MM.1S (cell line): ENCODE measurements at regions not wholly inside any gene's neighbourhood (a gene's known extent, or its start where the extent isn't known, plus 50 kb on each side); places are given as distances from the start of the nearest gene placed in this dataset.

ENCODE experiments used
- DNase-seq: peaks from one replicate; pipeline ENCODE4 v3.0.0-alpha.2; 2015
- H2AFZ ChIP-seq: fragments of 300-600 bp; sonication (generic); 2 replicates; pipeline ENCODE4 v1.6.0; 2016; ENCODE audit warnings: antibody characterized with exemption, low read length
- H3F3A ChIP-seq: fragments of 300-600 bp; sonication (generic); 2 replicates; pipeline ENCODE4 v1.6.1; 2016; ENCODE audit warnings: mild to moderate bottlenecking, antibody characterized with exemption, low read length, moderate library complexity, mixed read lengths; ENCODE audit not compliant: insufficient read depth
- H3K27ac ChIP-seq: fragments of 300-600 bp; sonication (generic); 2 replicates; pipeline ENCODE4 v1.5.1; 2016; ENCODE audit warnings: mild to moderate bottlenecking, low read length
- H3K27me3 ChIP-seq: fragments of 300-600 bp; sonication (generic); replicated peaks from 2 replicates; pipeline ENCODE4 v1.6.0; 2016; ENCODE audit warnings: low read length; ENCODE audit not compliant: insufficient read depth
- H3K36me3 ChIP-seq: fragments of 300-600 bp; sonication (generic); replicated peaks from 2 replicates; pipeline ENCODE4 v1.6.1; 2016; ENCODE audit warnings: mild to moderate bottlenecking, low read length, mixed read lengths; ENCODE audit not compliant: insufficient read depth
- H3K4me1 ChIP-seq: fragments of 300-600 bp; sonication (generic); 2 replicates; pipeline ENCODE4 v1.6.1; 2016; ENCODE audit warnings: low read length, mixed read lengths
- H3K4me2 ChIP-seq: fragments of 300-600 bp; sonication (generic); 2 replicates; pipeline ENCODE4 v1.6.0; 2016; ENCODE audit warnings: low read depth, low read length
- H3K4me3 ChIP-seq: fragments of 300-600 bp; sonication (generic); 2 replicates; pipeline ENCODE4 v1.5.1; 2016; ENCODE audit warnings: low read length, mixed read lengths
- H3K79me2 ChIP-seq: fragments of 300-600 bp; sonication (generic); 2 replicates; pipeline ENCODE4 v1.6.1; 2016; ENCODE audit warnings: mixed run types, low read length, mixed read lengths
- H3K9ac ChIP-seq: fragments of 300-600 bp; sonication (generic); 2 replicates; pipeline ENCODE4 v1.6.1; 2016; ENCODE audit warnings: low read length, mixed read lengths
- H3K9me2 ChIP-seq: fragments of 300-600 bp; sonication (generic); replicated peaks from 2 replicates; pipeline ENCODE4 v1.6.1; 2016; ENCODE audit warnings: mild to moderate bottlenecking, low read length, mixed read lengths; ENCODE audit not compliant: insufficient read depth
- H3K9me3 ChIP-seq: fragments of 300-600 bp; sonication (generic); replicated peaks from 2 replicates; pipeline ENCODE4 v1.6.1; 2016; ENCODE audit warnings: mild to moderate bottlenecking, low read length, mixed read lengths; ENCODE audit not compliant: insufficient read depth
- H4K20me1 ChIP-seq: fragments of 300-600 bp; sonication (generic); 2 replicates; pipeline ENCODE4 v1.6.1; 2016; ENCODE audit warnings: mild to moderate bottlenecking, low read length, moderate library complexity, mixed read lengths; ENCODE audit not compliant: insufficient read depth
- CTCF ChIP-seq: fragments of 300-600 bp; sonication (generic); IDR thresholded peaks from 2 replicates; pipeline ENCODE4 v1.5.1; 2016; ENCODE audit warnings: antibody characterized with exemption, low read length, mixed read lengths
- EZH2 ChIP-seq: fragments of 300-600 bp; sonication (generic); optimal IDR thresholded peaks from 2 replicates; pipeline ENCODE3; 2017; ENCODE audit warnings: low read depth, mild to moderate bottlenecking, antibody characterized with exemption, low read length, mixed read lengths
- EZH2phosphoT487 ChIP-seq: fragments of 300-600 bp; sonication (generic); IDR thresholded peaks from 2 replicates; pipeline ENCODE4 v1.6.1; 2018; ENCODE audit warnings: antibody characterized with exemption, low read length

- no peak for DNase-seq
- H3K9ac ChIP-seq, result no peak overlapping the region
- no peaks in the 10 kb centered on the region for H3K36me3 ChIP-seq
- no peak overlapping the region for H3K4me2 ChIP-seq
- H3K27ac ChIP-seq, result no peak overlapping the region
- no peak overlapping the region for H3K4me3 ChIP-seq
- no peaks in the 10 kb centered on the region for H3K27me3 ChIP-seq
- H3K4me1 ChIP-seq, result no peaks in the 10 kb centered on the region
- no peaks in the 10 kb centered on the region for H4K20me1 ChIP-seq
- no peaks in the 10 kb centered on the region for H3K9me3 ChIP-seq
- H3K9me2 ChIP-seq, result no peaks in the 10 kb centered on the region
- H3K79me2 ChIP-seq, result no peaks in the 10 kb centered on the region
- no peaks in the 10 kb centered on the region for H3F3A ChIP-seq
- no peak overlapping the region for H2AFZ ChIP-seq
- TF ChIP-seq EZH2phosphoT487, result no peak
- TF ChIP-seq EZH2, result no peak
- TF ChIP-seq CTCF, result no peak
These were observed 309.4 kb upstream of the TMTC1 start for GRCh38 chr12:30092983-30093617.

- Histone ChIP-seq H3F3A (no peaks in the 10 kb centered on the region), H3K27ac (no peak overlapping the region), H3K4me2 (no peak overlapping the region), H3K4me1 (no peaks in the 10 kb centered on the region), H3K4me3 (no peak overlapping the region), H2AFZ (no peak overlapping the region), H3K9ac (no peak overlapping the region), H4K20me1 (no peaks in the 10 kb centered on the region), H3K27me3 (no peaks in the 10 kb centered on the region), H3K9me2 (no peaks in the 10 kb centered on the region), H3K9me3 (no peaks in the 10 kb centered on the region), H3K36me3 (no peaks in the 10 kb centered on the region), H3K79me2 (no peaks in the 10 kb centered on the region)
- TF ChIP-seq EZH2phosphoT487, result no peak
- TF ChIP-seq CTCF, result no peak
- no peak for TF ChIP-seq EZH2
- DNase-seq, result no peak
These were observed 306.5 kb upstream of the TMTC1 start for GRCh38 chr12:30090258-30090657.

- H3K36me3 ChIP-seq, result no peaks in the 10 kb centered on the region
- TF ChIP-seq EZH2phosphoT487 (no peak), CTCF (no peak), EZH2 (no peak)
- H3F3A ChIP-seq, result no peaks in the 10 kb centered on the region
- no peak overlapping the region for H3K4me2 ChIP-seq
- H4K20me1 ChIP-seq, result no peaks in the 10 kb centered on the region
- H3K9me3 ChIP-seq, result no peaks in the 10 kb centered on the region
- DNase-seq, result no peak
- H3K9ac ChIP-seq, result no peak overlapping the region
- H3K27me3 ChIP-seq, result no peaks in the 10 kb centered on the region
- no peak overlapping the region for H3K4me3 ChIP-seq
- H3K4me1 ChIP-seq, result no peaks in the 10 kb centered on the region
- H3K27ac ChIP-seq, result no peak overlapping the region
- H3K9me2 ChIP-seq, result no peaks in the 10 kb centered on the region
- H2AFZ ChIP-seq, result no peak overlapping the region
- no peaks in the 10 kb centered on the region for H3K79me2 ChIP-seq
These were observed 304.7 kb upstream of the TMTC1 start for GRCh38 chr12:30088259-30088995.
